Common myeloid progenitor, CD34-positive (primary cell): ENCODE measurements at regions not wholly inside any gene's neighbourhood (a gene's known extent, or its start where the extent isn't known, plus 50 kb on each side); places are given as distances from the start of the nearest gene placed in this dataset.

ENCODE experiments used
- CTCF ChIA-PET: fragments of 350-600 bp; sonication (Branson Sonifier 250); formaldehyde crosslinking; loops from one replicate; lab custom pipeline; 2021; ENCODE audit warnings: antibody characterized with exemption; lab: Charles Lee
- POLR2A ChIA-PET: fragments of 350-600 bp; sonication (Branson Sonifier 250); formaldehyde crosslinking; loops from one replicate; lab custom pipeline; 2021; ENCODE audit warnings: antibody characterized with exemption; lab: Charles Lee
- DNase-seq, 3 donors: peaks; one replicate each; pipeline versions ENCODE4 v3.0.0 to v3.0.0-alpha.2; 2013
- H3K27ac ChIP-seq, 2 experiments: 1 replicate in 1 of 2; 2 replicates in 1 of 2; pipeline ENCODE4 v1.7.0; 2013; ENCODE audit warnings: inconsistent platforms in 2 of 2, low read length in 2 of 2, mild to moderate bottlenecking in 2 of 2, low read depth in 1 of 2, moderate library complexity in 1 of 2; ENCODE audit not compliant: severe bottlenecking in 2 of 2, insufficient read depth in 1 of 2, poor library complexity in 1 of 2
- H3K27me3 ChIP-seq, 5 experiments: replicated peaks in 2 of 5; 1 replicate in 3 of 5; 2 replicates in 2 of 5; pipeline versions ENCODE4 v1.6.1 to v1.7.0; 2013; ENCODE audit warnings: low read length in 4 of 5, mild to moderate bottlenecking in 2 of 5, moderate library complexity in 2 of 5, inconsistent platforms in 1 of 5; ENCODE audit not compliant: insufficient read depth in 5 of 5, control insufficient read depth in 4 of 5
- H3K36me3 ChIP-seq, 4 experiments: 1 replicate in 2 of 4; 2 replicates in 2 of 4; pipeline versions ENCODE4 v1.6.1 to v1.7.0; 2013; ENCODE audit warnings: low read length in 3 of 4, control low read depth in 1 of 4, mild to moderate bottlenecking in 1 of 4; ENCODE audit not compliant: control insufficient read depth in 4 of 4, insufficient read depth in 4 of 4
- H3K4me1 ChIP-seq, 4 experiments: 1 replicate in 3 of 4; 2 replicates in 1 of 4; pipeline versions ENCODE4 v1.6.1 to v1.7.1; 2013; ENCODE audit warnings: low read length in 3 of 4, mild to moderate bottlenecking in 3 of 4, control low read depth in 1 of 4, inconsistent platforms in 1 of 4, moderate library complexity in 1 of 4; ENCODE audit not compliant: control insufficient read depth in 4 of 4, insufficient read depth in 4 of 4; ENCODE audit errors: control extremely low read depth in 1 of 4
- H3K4me3 ChIP-seq, 7 experiments: 1 replicate in 4 of 7; 2 replicates in 3 of 7; pipeline versions ENCODE4 v1.5.1 to v1.7.0; 2013; ENCODE audit warnings: mild to moderate bottlenecking in 7 of 7, low read length in 6 of 7, moderate library complexity in 6 of 7, inconsistent platforms in 2 of 7, low read depth in 2 of 7, control low read depth in 1 of 7; ENCODE audit not compliant: insufficient read depth in 4 of 7, control insufficient read depth in 1 of 7; ENCODE audit errors: extremely low read depth in 1 of 7
- H3K9me3 ChIP-seq, 5 experiments: 1 replicate in 4 of 5; 2 replicates in 1 of 5; pipeline versions ENCODE4 v1.6.1 to v1.7.1; 2013; ENCODE audit warnings: low read length in 4 of 5, mild to moderate bottlenecking in 2 of 5, inconsistent platforms in 1 of 5, low read depth in 1 of 5, moderate library complexity in 1 of 5; ENCODE audit not compliant: control insufficient read depth in 4 of 5, insufficient read depth in 2 of 5; ENCODE audit errors: control extremely low read depth in 1 of 5
- WGBS: methylation state at CpG from one replicate; pipeline ENCODE4 v1.1.5; 2013; ENCODE audit not compliant: insufficient coverage; 5-methylcytosine and 5-hydroxymethylcytosine counted together

DNA sequence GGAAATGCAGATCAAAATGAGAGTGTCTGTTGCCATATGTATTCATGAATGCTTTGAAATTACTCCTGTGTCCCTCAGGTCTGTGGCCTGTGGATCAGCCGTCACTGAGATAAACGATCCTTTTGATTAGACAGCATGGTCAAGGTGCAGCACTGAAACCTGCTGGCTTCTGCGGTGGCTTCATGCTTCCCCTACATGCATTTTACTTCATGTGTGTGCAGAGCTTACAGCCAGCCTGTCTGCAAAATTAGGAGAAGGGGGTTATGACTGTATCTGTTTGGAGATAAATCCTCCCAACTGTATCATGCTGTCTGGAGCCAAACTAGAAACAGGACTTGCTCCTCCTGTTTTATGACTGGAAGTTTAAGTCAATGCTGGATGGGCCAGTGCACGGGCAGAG is 71.0 kb upstream of the PLPP4 start:
- CTCF ChIA-PET, result no interaction called here
- 100% methylated on average over 2 of the region's 4 CpGs for WGBS
- no peaks in the 10 kb centered on the region for H3K9me3 ChIP-seq
- POLR2A ChIA-PET, result no interaction called here
- H3K27me3 ChIP-seq, result peaks cover 0 to 2% (median 0%) of the 10 kb centered on the region in 5 experiments
- H3K4me3 ChIP-seq, result no peak overlapping the region
- H3K36me3 ChIP-seq, result no peaks in the 10 kb centered on the region
- no peak for DNase-seq
- H3K27ac ChIP-seq, result no peak overlapping the region
- H3K4me1 ChIP-seq, result no peaks in the 10 kb centered on the region

DNA sequence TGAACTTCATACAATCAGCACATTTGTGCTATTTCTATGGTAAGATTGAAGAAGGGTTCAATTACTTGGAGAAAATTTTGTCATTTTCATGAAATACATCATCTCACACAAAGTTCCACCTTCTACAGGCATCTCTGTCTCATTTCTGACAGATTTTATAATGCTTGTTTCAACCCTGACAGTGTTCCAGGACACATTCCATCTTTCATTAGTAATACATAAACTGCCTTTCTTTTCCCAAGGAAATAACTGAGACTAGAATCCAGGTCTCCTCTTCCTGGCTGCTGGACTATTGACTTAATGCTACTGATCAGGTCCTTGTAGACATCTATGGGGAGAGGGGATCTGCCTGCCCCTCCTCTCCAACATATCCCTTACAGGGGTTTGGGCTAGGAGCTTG is 70.1 kb upstream of the PLPP4 start:
- DNase-seq, result no peak
- H3K27ac ChIP-seq, result no peak overlapping the region
- no peaks in the 10 kb centered on the region for H3K4me1 ChIP-seq
- ChIA-PET POLR2A (interaction anchor here (0.6 kb wide), 1 partner anchor 267 kb away, joined by 3 read pairs; no protein-coding TSS in a partner anchor), CTCF (no interaction called here)
- H3K4me3 ChIP-seq, result no peak overlapping the region
- peaks cover 0 to 2% (median 0%) of the 10 kb centered on the region in 5 experiments for H3K27me3 ChIP-seq
- no peaks in the 10 kb centered on the region for H3K36me3 ChIP-seq
- H3K9me3 ChIP-seq, result no peaks in the 10 kb centered on the region

DNA sequence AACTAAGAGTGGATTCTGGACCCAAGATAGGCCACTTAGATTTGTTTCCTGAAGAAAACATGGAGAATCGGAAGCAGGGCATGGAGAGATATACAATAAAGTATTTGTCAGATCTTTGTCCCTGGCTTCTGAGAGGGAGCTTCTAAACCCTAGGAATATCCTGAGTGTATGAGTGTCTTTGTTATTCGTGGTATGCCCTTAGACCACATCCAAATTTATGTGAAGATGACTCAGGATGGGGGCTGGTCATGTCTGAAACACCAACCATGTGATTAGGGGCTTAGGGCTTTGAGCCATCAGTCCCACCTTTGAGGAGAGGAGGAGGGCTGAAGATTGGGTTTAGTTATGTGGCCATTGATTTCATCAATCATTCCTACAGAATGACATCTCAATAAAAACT is 69.7 kb upstream of the PLPP4 start:
- no peak for DNase-seq
- 100% methylated on average over 1 of the region's 2 CpGs for WGBS
- POLR2A ChIA-PET, result interaction anchor here (0.6 kb wide), 1 partner anchor 267 kb away, joined by 3 read pairs; no protein-coding TSS in a partner anchor

DNA sequence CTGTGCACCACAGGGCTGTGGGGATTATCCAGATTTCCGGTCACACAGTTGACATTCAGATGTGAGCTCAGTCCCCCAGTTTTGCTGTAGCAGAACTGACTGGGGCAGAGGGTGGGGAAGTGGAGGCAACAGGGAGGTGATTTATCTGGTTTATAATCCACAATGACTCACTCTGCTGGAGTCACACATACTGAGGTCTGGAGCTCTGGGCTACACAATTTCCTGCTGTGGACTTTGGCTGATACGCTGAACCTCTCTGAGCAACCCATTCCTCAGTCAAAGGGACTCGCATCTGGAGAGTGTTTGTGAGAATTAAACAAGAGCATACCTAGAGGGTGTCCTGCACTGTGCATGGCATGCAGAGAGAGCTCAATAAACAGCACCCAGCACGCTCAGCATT is 64.8 kb upstream of the PLPP4 start:
- ChIA-PET POLR2A (no interaction called here), CTCF (no interaction called here)
- no peak for DNase-seq
- H3K4me3 ChIP-seq, result no peak overlapping the region
- H3K4me1 ChIP-seq, result no peaks in the 10 kb centered on the region
- H3K9me3 ChIP-seq, result no peaks in the 10 kb centered on the region
- WGBS, result 78% methylated on average over 2 of the region's 4 CpGs
- H3K36me3 ChIP-seq, result no peaks in the 10 kb centered on the region
- peaks cover 0 to 6% (median 0%) of the 10 kb centered on the region in 5 experiments for H3K27me3 ChIP-seq
- H3K27ac ChIP-seq, result no peak overlapping the region

More for the DNA sequence above, 69.7 kb upstream of the PLPP4 start:
- CTCF ChIA-PET, result no interaction called here
- peaks cover 0 to 5% (median 0%) of the 10 kb centered on the region in 5 experiments for H3K27me3 ChIP-seq
- no peaks in the 10 kb centered on the region for H3K36me3 ChIP-seq
- H3K4me1 ChIP-seq, result no peaks in the 10 kb centered on the region
- no peak overlapping the region for H3K4me3 ChIP-seq
- H3K9me3 ChIP-seq, result no peaks in the 10 kb centered on the region
- H3K27ac ChIP-seq, result no peak overlapping the region

DNA sequence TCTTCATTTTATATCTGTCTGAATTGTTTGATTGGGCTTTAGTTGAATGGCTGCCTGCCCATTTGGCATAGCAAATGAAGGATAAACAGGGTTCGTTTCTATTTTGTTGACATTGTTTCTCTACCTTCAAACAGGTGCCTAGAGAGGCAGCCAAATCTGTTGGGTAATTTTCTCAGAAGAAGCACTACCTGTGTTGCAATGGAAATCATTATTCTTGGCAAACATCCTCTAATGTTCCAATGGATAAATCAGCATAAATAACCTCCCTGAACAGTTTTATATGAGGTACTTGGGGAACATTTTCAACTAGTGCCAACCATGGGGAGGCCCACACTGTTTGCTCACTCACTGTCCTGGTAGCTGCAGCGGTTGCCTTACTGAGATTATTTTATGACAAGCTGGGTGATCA is 64.4 kb upstream of the PLPP4 start:
- ChIA-PET POLR2A (no interaction called here), CTCF (no interaction called here)
- 100% methylated on average over 2 of the region's 2 CpGs for WGBS
- no peak overlapping the region for H3K27ac ChIP-seq
- H3K36me3 ChIP-seq, result no peaks in the 10 kb centered on the region
- no peak for DNase-seq
- H3K27me3 ChIP-seq, result peaks cover 0 to 6% (median 0%) of the 10 kb centered on the region in 5 experiments
- no peak overlapping the region for H3K4me3 ChIP-seq
- no peaks in the 10 kb centered on the region for H3K4me1 ChIP-seq
- peaks cover 0 to 2% (median 0%) of the 10 kb centered on the region in 5 experiments for H3K9me3 ChIP-seq

DNA sequence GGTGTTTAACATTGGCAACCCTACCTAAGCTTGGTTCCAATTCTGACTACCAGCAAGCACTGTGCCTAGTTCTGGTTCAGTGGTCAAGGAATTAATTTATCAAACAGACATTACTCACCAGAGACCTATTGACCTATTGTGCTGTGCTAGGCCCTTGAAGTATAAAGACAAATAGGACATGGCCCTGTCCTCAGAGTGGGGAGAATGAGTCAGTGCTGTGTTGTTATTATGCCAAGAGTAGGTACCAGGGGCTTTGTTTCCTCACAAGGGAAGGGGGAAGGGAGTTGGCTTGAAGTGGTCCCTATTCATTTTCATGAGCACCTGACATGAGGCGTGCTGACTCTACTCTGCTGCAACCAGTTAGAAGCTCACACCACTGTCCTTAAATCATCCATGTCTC is 62.6 kb upstream of the PLPP4 start:
- ChIA-PET POLR2A (no interaction called here), CTCF (interaction anchor here (1.8 kb wide), 1 partner anchor 12 kb away, joined by 4 read pairs; no protein-coding TSS in a partner anchor)
- DNase-seq, result no peak
- no peaks in the 10 kb centered on the region for H3K4me1 ChIP-seq
- H3K27me3 ChIP-seq, result peaks cover 0 to 6% (median 0%) of the 10 kb centered on the region in 5 experiments
- no peaks in the 10 kb centered on the region for H3K36me3 ChIP-seq
- H3K4me3 ChIP-seq, result no peak overlapping the region
- 100% methylated on average over 1 of the region's 1 CpG for WGBS
- H3K27ac ChIP-seq, result no peak overlapping the region
- H3K9me3 ChIP-seq, result peaks cover 0 to 4% (median 2%) of the 10 kb centered on the region in 5 experiments

DNA sequence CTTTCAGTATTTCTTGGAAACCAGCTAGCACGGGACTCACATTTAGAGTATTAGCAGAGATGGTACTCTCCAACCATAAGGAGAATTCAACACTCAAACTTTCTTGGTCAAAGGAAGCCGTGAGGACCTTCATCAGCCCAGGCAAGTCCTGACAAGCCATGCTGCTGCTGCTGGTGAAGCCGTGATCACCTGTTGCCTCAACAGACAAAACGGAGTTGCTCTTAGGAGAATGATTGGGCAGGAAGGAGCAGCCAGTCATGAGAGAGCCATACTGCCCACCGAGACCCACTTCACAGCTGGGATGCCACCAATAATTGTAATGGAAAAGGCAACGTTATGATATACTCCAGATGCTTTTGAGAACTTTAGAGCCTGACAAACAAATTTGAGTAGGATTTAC is 60.8 kb upstream of the PLPP4 start:
- H3K9me3 ChIP-seq, result peaks cover 0 to 4% (median 2%) of the 10 kb centered on the region in 5 experiments

More for the DNA sequence above, 60.8 kb upstream of the PLPP4 start:
- POLR2A ChIA-PET, result no interaction called here
- CTCF ChIA-PET, result interaction anchor here (1.8 kb wide), 1 partner anchor 10 kb away, joined by 4 read pairs; no protein-coding TSS in a partner anchor
- WGBS, result 94% methylated on average over 6 of the region's 6 CpGs
- H3K27me3 ChIP-seq, result peaks cover 0 to 6% (median 0%) of the 10 kb centered on the region in 5 experiments
- no peak overlapping the region for H3K4me3 ChIP-seq
- H3K36me3 ChIP-seq, result no peaks in the 10 kb centered on the region
- H3K4me1 ChIP-seq, result no peaks in the 10 kb centered on the region
- DNase-seq, result no peak
- no peak overlapping the region for H3K27ac ChIP-seq
